Vagina (tissue), 2 donors: ENCODE measurements at regions not wholly inside any gene's neighbourhood (a gene's known extent, or its start where the extent isn't known, plus 50 kb on each side); places are given as distances from the start of the nearest gene placed in this dataset.

Source experiments
- POLR2A ChIP-seq, 2 donors: fragments of 450-650 bp; IDR thresholded peaks; one replicate each; pipeline ENCODE4 v1.6.1; 2017; ENCODE audit warnings: antibody characterized with exemption in 2 of 2, mild to moderate bottlenecking in 2 of 2, moderate library complexity in 2 of 2
- POLR2AphosphoS5 ChIP-seq, 2 donors: sonication (generic); formaldehyde crosslinking; IDR thresholded peaks; one replicate each; pipeline ENCODE4 v1.9.0; 2017; ENCODE audit warnings: antibody characterized with exemption in 2 of 2, mild to moderate bottlenecking in 2 of 2, low read depth in 1 of 2; ENCODE audit not compliant: insufficient read depth in 1 of 2
- TF ChIP-seq, protein P1 (sequence below), 3 experiments: fragments of 450-650 bp in 2 of 3; fragments of 200-600 bp in 1 of 3; sonication (generic) in 1 of 3; IDR thresholded peaks; one replicate each; pipeline ENCODE4 v1.5.1; 2017 to 2019; ENCODE audit warnings: antibody characterized with exemption in 3 of 3, mild to moderate bottlenecking in 2 of 3, moderate library complexity in 2 of 3

- TF ChIP-seq, protein P1, sequence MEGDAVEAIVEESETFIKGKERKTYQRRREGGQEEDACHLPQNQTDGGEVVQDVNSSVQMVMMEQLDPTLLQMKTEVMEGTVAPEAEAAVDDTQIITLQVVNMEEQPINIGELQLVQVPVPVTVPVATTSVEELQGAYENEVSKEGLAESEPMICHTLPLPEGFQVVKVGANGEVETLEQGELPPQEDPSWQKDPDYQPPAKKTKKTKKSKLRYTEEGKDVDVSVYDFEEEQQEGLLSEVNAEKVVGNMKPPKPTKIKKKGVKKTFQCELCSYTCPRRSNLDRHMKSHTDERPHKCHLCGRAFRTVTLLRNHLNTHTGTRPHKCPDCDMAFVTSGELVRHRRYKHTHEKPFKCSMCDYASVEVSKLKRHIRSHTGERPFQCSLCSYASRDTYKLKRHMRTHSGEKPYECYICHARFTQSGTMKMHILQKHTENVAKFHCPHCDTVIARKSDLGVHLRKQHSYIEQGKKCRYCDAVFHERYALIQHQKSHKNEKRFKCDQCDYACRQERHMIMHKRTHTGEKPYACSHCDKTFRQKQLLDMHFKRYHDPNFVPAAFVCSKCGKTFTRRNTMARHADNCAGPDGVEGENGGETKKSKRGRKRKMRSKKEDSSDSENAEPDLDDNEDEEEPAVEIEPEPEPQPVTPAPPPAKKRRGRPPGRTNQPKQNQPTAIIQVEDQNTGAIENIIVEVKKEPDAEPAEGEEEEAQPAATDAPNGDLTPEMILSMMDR (IDR thresholded peaks at IDR 0.05): no peak
- no peak for TF ChIP-seq POLR2AphosphoS5 (IDR thresholded peaks at IDR 0.05; ENCODE audit: insufficient read depth in 1 of 2, low read depth in 1 of 2)
- TF ChIP-seq POLR2A (IDR thresholded peaks at IDR 0.05): no peak
These were observed 1234.7 kb downstream of the SLITRK1 start for GRCh38 chr13:82647540-82647939.
